ENCODE measurements at regions not wholly inside any gene's neighbourhood (a gene's known extent, or its start where the extent isn't known, plus 50 kb on each side); places are given as distances from the start of the nearest gene placed in this dataset.

DNA sequence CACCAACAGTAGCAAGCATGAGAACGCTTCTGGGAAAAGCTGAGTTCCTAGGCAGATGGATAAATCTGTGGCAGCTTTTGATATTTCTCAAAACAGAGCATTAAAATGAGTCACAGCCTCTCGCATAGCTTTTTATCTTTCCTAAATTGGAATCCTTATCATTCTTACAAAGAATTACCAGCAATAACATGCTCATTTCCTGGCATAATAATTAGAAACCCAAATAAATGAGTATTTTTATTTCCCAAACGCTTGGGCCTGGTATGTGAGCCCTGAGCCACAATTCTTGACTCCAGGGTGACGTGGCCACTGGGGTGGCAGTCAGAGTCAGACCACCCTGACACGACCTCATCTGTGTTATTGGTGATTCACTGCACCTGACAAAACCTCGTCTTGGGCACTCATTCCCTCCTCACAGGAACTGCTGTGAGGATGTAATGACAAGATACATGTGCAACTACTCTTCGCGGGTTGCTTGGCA, 210.7 kb downstream of the ARL4C start:
- TF ChIP-seq POLR2AphosphoS5 (IDR thresholded peaks at IDR 0.05; ENCODE audit: low read depth) (no peak), CTCF (IDR thresholded peaks at IDR 0.05; ENCODE audit: insufficient read depth, low read length) (no peak)
